ENCODE measurements at regions not wholly inside any gene's neighbourhood (a gene's known extent, or its start where the extent isn't known, plus 50 kb on each side); places are given as distances from the start of the nearest gene placed in this dataset.
A peak's percentile ranks its signal among the peaks of the same experiment; 100 is the strongest.
"Not testable (repeated sequence)": the region's sequence is repeated elsewhere in the genome, so short reads cannot be mapped to it uniquely, and the experiment has no call there.

DNA sequence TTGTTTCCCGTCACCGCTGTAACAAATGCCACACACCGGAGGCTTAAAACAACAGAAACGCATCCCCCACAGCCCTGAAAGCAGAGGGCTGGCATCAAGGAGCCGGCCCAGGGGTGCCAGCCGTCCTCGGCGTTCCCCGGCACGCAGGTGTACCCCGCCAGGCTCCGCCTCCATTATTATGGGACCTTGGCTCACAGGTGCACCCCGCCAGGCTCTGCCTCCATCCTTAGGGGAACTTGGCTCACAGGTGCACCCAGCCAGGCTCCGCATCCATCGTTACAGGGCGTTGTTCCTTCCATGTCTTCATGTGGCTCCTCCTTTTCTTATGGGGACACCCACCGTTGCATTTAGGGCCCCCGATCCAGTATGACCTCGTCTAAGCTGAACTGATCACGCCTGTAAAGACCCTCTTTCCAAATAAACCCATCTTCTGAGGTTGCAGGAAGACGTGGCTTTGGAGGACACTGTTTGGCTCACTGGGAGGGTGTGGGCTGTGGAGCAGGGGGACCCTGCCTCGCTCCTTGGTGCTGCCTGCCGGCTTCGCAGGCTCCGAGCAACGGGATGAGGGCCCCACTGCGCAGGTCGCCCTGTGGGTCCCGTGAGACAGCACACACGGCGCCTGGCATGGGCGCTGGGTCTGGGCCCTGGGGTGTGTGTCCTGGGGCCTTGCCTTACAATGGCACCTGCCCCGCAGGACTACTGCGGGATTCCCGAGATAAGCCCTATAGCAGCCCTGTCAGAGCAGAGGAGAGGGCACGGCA is 154.9 kb upstream of the ZNF469 start:
- H3K4me1 ChIP-seq (ENCODE audit: control insufficient read depth, insufficient read depth, low read length); H3K27me3 ChIP-seq (ENCODE audit: control insufficient read depth, insufficient read depth); H3K9me3 ChIP-seq (ENCODE audit: control insufficient read depth, low read length); ATAC-seq; H3K27ac ChIP-seq (ENCODE audit: low read length); H3K4me3 ChIP-seq (ENCODE audit: low read length); intact Hi-C loops (cut with DNase I): not testable (repeated sequence)
- 89% methylated on average over 36 of the region's 36 CpGs for WGBS
- DNase-seq = peak in 1 of 3 donors; percentile 33

DNA sequence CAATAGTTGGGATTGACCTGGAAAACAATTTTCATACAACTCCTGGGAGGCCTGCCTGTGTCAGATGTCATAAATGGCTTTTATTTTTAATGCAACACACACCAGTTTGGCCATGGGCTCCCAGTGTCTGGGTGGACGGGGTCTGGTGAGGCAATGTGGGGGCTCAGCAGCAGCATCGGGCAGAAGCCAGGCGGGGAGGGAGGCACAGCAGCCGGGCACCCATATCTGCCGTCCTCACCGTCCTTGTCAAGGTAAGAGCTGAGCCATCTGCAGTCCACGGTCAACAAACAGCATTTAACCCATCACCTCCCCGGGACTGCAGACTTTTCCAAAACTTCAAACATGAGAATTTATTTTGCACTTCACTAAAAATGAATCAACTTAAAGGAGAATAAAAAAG is 154.0 kb upstream of the ZNF469 start:
- DNase-seq = peak in 1 of 3 donors; percentile 29
- intact Hi-C loops (cut with DNase I); H3K4me1 ChIP-seq (ENCODE audit: control insufficient read depth, insufficient read depth, low read length); H3K4me3 ChIP-seq (ENCODE audit: low read length); ATAC-seq; H3K9me3 ChIP-seq (ENCODE audit: control insufficient read depth, low read length); H3K27me3 ChIP-seq (ENCODE audit: control insufficient read depth, insufficient read depth); H3K27ac ChIP-seq (ENCODE audit: low read length): not testable (repeated sequence)
- WGBS = 55% methylated on average over 8 of the region's 8 CpGs

DNA sequence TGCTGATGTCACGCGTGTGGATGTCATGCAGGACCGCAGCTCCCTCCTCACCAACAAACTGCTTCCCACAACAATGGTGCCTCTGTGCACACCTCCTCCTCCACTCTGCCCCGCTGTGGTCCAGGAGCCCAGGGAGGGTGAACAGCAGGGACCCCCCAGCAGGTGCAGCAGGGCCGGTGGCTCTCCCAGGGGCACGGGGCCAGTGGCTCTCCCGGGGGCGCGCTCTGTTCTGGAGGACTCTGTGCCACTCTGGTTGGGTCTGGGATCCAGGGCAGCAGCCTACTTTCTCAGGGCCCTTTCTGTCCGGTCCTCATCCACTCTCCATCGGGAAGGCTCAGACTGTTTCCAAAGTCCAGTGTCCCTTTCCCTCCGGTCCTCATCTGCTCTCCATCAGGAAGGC is 153.0 kb upstream of the ZNF469 start:
- H3K4me1 ChIP-seq (ENCODE audit: control insufficient read depth, insufficient read depth, low read length); H3K27ac ChIP-seq (ENCODE audit: low read length); H3K9me3 ChIP-seq (ENCODE audit: control insufficient read depth, low read length); H3K27me3 ChIP-seq (ENCODE audit: control insufficient read depth, insufficient read depth); H3K4me3 ChIP-seq (ENCODE audit: low read length); ATAC-seq; intact Hi-C loops (cut with DNase I): not testable (repeated sequence)
- WGBS = 96% methylated on average over 12 of the region's 12 CpGs
- DNase-seq = peak in 1 of 3 donors; percentile 51

DNA sequence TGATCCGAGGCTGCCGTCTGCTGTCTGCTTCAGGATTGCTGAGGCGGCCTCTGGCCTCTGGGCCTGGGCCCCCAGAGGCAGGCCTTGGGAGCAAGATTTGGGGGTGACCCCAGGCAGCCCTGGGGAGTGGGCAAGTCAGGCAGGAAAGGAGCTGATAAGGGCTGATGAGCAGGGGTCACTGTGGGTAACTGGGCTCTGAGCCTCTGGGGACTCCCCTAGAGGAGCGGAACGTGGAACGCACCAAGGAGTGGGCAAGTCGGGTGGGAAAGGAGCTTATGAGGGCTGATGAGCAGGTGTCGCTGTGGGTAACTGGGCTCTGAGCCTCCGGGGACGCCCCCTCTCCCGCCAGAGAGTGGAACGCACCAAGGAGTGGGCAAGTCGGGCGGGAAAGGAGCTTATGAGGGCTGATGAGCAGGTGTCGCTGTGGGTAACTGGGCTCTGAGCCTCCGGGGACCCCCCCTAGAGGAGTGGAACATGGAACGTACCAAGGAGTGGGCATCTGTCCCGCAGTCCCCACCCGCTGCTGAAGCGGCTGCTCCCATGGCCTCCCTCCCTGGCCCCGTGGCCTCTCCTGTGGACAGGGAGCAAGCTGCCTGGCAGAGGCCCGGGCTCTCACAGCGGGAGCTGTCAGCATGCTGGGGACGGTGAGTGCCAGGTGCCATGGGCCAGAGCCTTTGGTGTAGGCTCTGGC is 152.3 kb upstream of the ZNF469 start:
- H3K9me3 ChIP-seq (ENCODE audit: control insufficient read depth, low read length); H3K4me1 ChIP-seq (ENCODE audit: control insufficient read depth, insufficient read depth, low read length); intact Hi-C loops (cut with DNase I); H3K4me3 ChIP-seq (ENCODE audit: low read length); H3K27ac ChIP-seq (ENCODE audit: low read length); ATAC-seq; H3K27me3 ChIP-seq (ENCODE audit: control insufficient read depth, insufficient read depth); DNase-seq: not testable (repeated sequence)
- 89% methylated on average over 17 of the region's 24 CpGs for WGBS

DNA sequence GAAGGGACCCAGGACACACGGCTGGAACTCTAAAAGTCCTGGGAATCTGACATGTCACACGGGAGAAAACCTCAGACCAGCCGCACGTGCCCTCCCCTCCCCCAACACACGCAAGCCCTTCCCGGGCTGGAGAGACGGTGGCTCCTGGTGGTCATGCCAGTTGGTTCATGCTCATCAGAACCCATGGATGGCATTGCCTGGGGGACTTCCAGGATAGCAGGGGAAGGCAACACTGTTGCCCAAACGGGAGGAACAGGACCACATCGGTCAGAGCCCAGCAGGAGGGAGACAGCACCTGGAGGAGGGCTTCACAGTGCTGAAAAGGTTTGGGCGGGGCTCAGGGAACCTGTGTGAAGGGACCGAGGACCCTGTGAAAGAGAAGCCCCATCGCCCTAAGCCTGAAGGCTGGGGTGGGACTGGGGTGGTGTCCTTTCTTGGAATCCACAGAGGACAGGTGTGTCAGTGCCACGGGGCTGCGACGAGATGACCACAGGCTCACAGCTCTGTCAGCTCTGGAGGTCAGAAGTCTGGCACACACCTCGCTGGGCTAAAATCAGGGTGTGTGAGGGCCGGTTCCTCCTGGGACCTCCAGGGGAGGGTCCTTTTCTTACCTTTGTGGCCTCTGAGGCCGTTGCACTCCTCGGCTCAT is 151.7 kb upstream of the ZNF469 start:
- H3K4me1 ChIP-seq (ENCODE audit: control insufficient read depth, insufficient read depth, low read length); H3K27me3 ChIP-seq (ENCODE audit: control insufficient read depth, insufficient read depth); ATAC-seq; H3K9me3 ChIP-seq (ENCODE audit: control insufficient read depth, low read length); intact Hi-C loops (cut with DNase I); H3K27ac ChIP-seq (ENCODE audit: low read length); H3K4me3 ChIP-seq (ENCODE audit: low read length): not testable (repeated sequence)
- 94% methylated on average over 16 of the region's 19 CpGs for WGBS
- DNase-seq = peak in 1 of 3 donors; percentile 31

DNA sequence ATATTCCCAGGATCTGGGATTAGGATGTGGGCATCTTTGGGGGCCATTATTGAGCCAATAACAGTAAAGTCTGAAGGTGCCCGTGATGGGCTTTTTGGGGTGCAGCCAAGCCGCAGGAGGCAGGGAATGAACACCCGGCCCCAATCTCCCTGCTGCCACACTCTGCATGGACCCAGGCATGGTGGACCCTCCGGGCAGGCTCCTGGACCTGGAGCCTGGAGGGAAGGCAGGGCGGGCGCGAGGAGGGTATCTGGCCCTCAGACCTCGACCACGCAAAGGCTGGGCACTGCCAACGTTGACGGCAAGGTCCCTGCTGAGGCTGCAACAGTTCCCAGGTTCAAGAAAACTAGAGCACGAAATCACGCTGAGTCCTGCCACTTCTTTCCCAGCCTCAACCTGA is 150.9 kb upstream of the ZNF469 start:
- DNase-seq; ATAC-seq; H3K4me3 ChIP-seq (ENCODE audit: low read length); intact Hi-C loops (cut with DNase I); H3K4me1 ChIP-seq (ENCODE audit: control insufficient read depth, insufficient read depth, low read length); H3K27ac ChIP-seq (ENCODE audit: low read length); H3K27me3 ChIP-seq (ENCODE audit: control insufficient read depth, insufficient read depth); H3K9me3 ChIP-seq (ENCODE audit: control insufficient read depth, low read length): not testable (repeated sequence)
- 97% methylated on average over 13 of the region's 13 CpGs for WGBS

DNA sequence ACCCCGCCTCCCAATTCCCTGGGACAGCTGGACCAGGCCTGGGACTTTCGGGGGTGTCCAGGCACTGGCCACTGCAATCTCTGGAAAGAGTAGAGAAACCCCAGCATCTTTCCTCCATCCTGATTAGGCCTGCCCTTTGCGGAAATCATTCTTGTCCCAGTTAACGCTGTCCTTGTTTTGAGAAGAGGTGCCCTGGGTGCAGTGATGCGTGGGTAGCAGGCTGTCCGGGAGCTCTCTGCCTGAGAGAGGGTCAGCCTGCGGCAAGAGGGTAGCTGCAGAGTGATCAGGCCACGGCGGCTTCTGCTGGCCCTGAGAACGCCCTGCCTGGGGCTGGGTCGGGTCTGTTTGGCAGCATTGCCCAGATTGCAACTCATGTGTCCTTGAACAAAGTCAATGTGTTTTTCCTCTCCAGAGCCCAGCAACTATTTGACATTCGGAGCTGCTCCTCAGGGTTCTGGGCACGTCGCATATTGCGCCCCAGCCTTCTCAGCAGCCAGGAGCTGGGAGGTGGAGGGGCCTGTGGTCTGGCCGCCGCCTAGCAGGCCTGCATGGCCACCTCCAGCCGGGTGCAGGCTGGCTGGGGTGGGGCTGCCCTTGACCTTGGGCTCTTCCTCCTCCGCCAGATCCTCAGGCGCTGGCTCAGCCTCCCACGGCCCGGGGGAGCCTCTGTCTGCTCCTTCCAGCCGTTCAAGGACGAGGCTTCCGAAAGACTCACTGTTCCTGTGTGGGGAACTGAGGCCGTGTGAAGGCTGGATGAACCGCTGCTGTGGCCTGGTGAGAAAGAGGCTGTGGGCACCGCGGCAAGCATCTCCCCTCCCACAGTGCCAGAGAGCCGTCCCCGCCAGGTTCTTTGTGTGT is 150.1 kb upstream of the ZNF469 start:
- intact Hi-C loops (cut with DNase I); H3K4me3 ChIP-seq (ENCODE audit: low read length); H3K27me3 ChIP-seq (ENCODE audit: control insufficient read depth, insufficient read depth); H3K27ac ChIP-seq (ENCODE audit: low read length); H3K4me1 ChIP-seq (ENCODE audit: control insufficient read depth, insufficient read depth, low read length); H3K9me3 ChIP-seq (ENCODE audit: control insufficient read depth, low read length): not testable (repeated sequence)
- WGBS = 64% methylated on average over 31 of the region's 31 CpGs
- peak in 1 of 2 donors; percentile 6 for ATAC-seq
- DNase-seq = peak in 2 of 3 donors; percentile 67 to 73

DNA sequence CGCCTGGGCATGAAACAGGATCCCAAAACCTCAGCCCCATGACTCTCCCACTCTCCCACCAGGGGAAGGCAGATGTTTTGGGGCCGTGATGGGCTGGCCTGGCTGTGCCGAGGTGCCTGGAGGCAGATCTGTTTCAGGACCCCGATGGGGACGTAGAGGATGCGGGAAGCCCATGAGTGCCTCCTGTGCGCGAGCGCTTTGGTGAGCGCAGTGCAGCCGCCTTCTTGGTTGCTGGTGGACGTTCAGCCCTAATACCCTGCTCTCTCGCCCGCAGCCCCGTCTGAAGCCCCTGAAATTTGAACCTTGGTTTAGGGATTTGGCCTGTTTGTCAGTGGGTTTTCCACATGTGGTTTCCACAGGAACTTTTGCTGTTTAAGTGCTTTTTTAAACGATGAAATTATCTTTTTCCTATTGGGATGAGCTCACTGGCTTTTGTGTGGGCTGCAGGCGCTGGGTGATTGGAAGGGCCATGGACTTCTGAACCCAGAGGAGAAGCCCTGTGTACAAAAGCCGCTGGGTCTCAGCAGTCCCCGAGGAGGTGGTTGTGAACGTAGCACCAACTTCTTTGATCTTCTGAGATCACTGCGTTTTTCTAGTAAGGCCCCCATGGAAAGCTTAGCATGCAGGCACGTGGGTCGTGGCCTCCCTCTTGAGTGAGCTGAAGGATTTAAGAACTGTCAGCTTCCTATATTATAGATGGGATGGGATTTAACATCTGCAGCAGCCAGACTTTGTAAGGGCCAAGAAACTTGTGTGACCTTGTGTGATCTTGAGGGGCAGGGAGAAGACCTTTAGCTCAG is 148.9 kb upstream of the ZNF469 start:
- H3K4me1 ChIP-seq (ENCODE audit: control insufficient read depth, insufficient read depth, low read length); ATAC-seq; intact Hi-C loops (cut with DNase I); H3K4me3 ChIP-seq (ENCODE audit: low read length); H3K27me3 ChIP-seq (ENCODE audit: control insufficient read depth, insufficient read depth); H3K9me3 ChIP-seq (ENCODE audit: control insufficient read depth, low read length); DNase-seq: not testable (repeated sequence)
- H3K27ac ChIP-seq (ENCODE audit: low read length) = peak overlapping the region; percentile 79
- WGBS = 76% methylated on average over 23 of the region's 23 CpGs

DNA sequence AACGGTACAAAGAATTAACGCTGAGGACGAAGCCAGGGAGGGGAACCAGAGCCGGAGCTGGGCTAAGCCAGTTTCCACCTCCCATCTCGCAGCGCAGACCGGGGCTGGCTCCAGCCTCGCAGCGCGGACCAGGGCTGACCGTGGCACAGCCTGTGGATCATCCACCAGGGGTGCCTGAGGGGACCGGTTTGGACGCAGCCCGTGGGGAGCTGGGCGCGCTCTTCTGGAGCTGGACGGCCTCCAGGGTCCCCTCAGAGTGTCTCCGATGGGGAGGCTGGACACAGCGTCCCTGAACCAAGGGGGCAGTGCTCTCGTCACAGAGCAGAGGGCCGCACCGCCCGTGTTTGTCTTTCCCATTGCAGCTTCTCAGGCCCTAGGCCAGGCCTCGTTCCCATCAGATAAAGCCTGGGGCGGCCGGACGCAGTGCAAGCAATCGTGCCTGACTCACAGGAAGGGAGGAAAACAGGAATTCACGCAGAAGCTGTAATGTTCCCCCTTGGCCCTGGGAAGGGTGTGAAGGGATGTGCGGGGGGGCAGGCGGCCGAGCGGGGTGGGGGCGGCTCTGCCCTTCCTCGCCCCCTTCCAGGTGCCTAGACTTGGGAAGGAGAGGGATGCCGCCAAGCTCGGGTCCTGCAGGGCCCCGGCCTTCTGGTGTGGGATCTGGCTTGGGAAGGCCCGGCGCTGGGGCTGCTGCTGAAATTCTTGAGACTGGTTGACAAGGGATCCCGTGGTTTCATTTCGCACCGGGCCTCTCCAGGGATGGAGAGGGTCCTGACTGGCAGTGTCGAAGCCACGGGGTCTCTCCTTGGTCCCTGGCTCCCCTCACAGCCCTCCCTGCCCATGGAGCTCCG is 148.1 kb upstream of the ZNF469 start:
- H3K9me3 ChIP-seq (ENCODE audit: control insufficient read depth, low read length); H3K4me3 ChIP-seq (ENCODE audit: low read length); H3K4me1 ChIP-seq (ENCODE audit: control insufficient read depth, insufficient read depth, low read length); intact Hi-C loops (cut with DNase I); H3K27me3 ChIP-seq (ENCODE audit: control insufficient read depth, insufficient read depth): not testable (repeated sequence)
- DNase-seq (peak; percentile 73 to 85 (median 83)), ATAC-seq (peak; percentile 92)
- peak overlapping the region; percentile 79 for H3K27ac ChIP-seq (ENCODE audit: low read length)
- WGBS = 27% methylated on average over 41 of the region's 46 CpGs
